SW 1271 (cell line): ENCODE measurements at regions not wholly inside any gene's neighbourhood (a gene's known extent, or its start where the extent isn't known, plus 50 kb on each side); places are given as distances from the start of the nearest gene placed in this dataset.
"Not testable (repeated sequence)": the region's sequence is repeated elsewhere in the genome, so short reads cannot be mapped to it uniquely, and the experiment has no call there.

ENCODE experiments used
- DNase-seq, 2 experiments: peaks; one replicate each; lab custom pipeline; 2025; lab: John Stamatoyannopoulos, UW

GRCh38 chr1:213586587-213586972 is 401.2 kb upstream of the PROX1 start:
- DNase-seq: no peak

- no peak for DNase-seq
Observed at GRCh38 chr1:213596729-213597128, 391.0 kb upstream of the PROX1 start.

GRCh38 chr1:213598263-213598662 is 389.5 kb upstream of the PROX1 start:
- DNase-seq: no peak

GRCh38 chr1:213600879-213601278 is 386.9 kb upstream of the PROX1 start:
- no peak for DNase-seq

GRCh38 chr1:213601705-213602104 is 386.1 kb upstream of the PROX1 start:
- DNase-seq: not testable (repeated sequence)

- no peak for DNase-seq
Observed at GRCh38 chr1:213602796-213603486, 384.8 kb upstream of the PROX1 start.

GRCh38 chr1:213604477-213604876 is 383.3 kb upstream of the PROX1 start:
- DNase-seq: no peak

GRCh38 chr1:213605732-213606131 is 382.0 kb upstream of the PROX1 start:
- DNase-seq: no peak

GRCh38 chr1:213606252-213606820 is 381.4 kb upstream of the PROX1 start:
- no peak for DNase-seq

- no peak for DNase-seq
Observed at GRCh38 chr1:213613549-213613948, 374.2 kb upstream of the PROX1 start.

- no peak for DNase-seq
Observed at GRCh38 chr1:213615226-213615916, 372.4 kb upstream of the PROX1 start.

GRCh38 chr1:213617133-213617532 is 370.6 kb upstream of the PROX1 start:
- DNase-seq: no peak

- DNase-seq: no peak
Observed at GRCh38 chr1:213618094-213618493, 369.7 kb upstream of the PROX1 start.

GRCh38 chr1:213619026-213619425 is 368.7 kb upstream of the PROX1 start:
- no peak for DNase-seq

GRCh38 chr1:213621077-213621476 is 366.7 kb upstream of the PROX1 start:
- DNase-seq: no peak

GRCh38 chr1:213622365-213623063 is 365.3 kb upstream of the PROX1 start:
- no peak for DNase-seq

- DNase-seq: no peak
Observed at GRCh38 chr1:213623064-213623581, 364.6 kb upstream of the PROX1 start.

GRCh38 chr1:213623862-213624261 is 363.9 kb upstream of the PROX1 start:
- DNase-seq: no peak

GRCh38 chr1:213636778-213637177 is 351.0 kb upstream of the PROX1 start:
- DNase-seq: not testable (repeated sequence)

GRCh38 chr1:213641312-213641711 is 346.5 kb upstream of the PROX1 start:
- DNase-seq: no peak

GRCh38 chr1:213643360-213643759 is 344.4 kb upstream of the PROX1 start:
- DNase-seq: no peak

- no peak for DNase-seq
Observed at GRCh38 chr1:213647864-213648650, 339.7 kb upstream of the PROX1 start.
